ENCODE measurements at regions not wholly inside any gene's neighbourhood (a gene's known extent, or its start where the extent isn't known, plus 50 kb on each side); places are given as distances from the start of the nearest gene placed in this dataset.

GRCh38 chr5:15255576-15255975 is 244.4 kb upstream of the FBXL7 start:
- no peaks in the 10 kb centered on the region for H3K4me1 Mint-ChIP-seq (ENCODE audit: low read depth)
- H3K27me3 Mint-ChIP-seq, result no peaks in the 10 kb centered on the region
- H3K36me3 Mint-ChIP-seq (ENCODE audit: low read depth), result no peaks in the 10 kb centered on the region
- no peak overlapping the region for H3K27ac Mint-ChIP-seq
- H3K4me3 Mint-ChIP-seq, result no peak overlapping the region
- intact Hi-C loops (cut with micrococcal nuclease), result no loop called here
- H3K9me3 Mint-ChIP-seq, result no peaks in the 10 kb centered on the region

- Mint-ChIP-seq H3K27me3 (no peaks in the 10 kb centered on the region), H3K36me3 (ENCODE audit: low read depth) (no peaks in the 10 kb centered on the region), H3K4me1 (ENCODE audit: low read depth) (no peaks in the 10 kb centered on the region), H3K9me3 (no peaks in the 10 kb centered on the region), H3K27ac (no peak overlapping the region), H3K4me3 (no peak overlapping the region)
- intact Hi-C loops (cut with micrococcal nuclease), result no loop called here
These were observed 245.4 kb upstream of the FBXL7 start for GRCh38 chr5:15254607-15255006.

DNA sequence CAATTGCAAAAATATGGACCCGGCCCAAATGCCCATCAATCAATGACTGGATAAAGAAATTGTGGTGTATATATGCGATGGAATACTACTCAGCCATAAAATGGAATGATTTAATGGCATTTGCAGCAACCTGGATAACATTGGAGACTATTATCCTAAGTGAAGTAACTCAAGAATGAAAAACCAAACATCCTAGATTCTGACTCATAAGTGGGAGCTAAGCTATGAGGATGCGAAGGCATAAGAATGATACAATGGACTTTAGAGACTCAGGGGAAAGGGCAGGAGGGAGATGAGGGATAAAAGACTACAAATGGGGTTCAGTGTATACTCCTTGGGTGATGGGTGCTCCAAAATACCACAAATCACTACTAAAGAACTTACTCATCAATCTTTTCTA is 247.6 kb upstream of the FBXL7 start:
- H3K9me3 Mint-ChIP-seq, result peaks cover 5% of the 10 kb centered on the region

DNA sequence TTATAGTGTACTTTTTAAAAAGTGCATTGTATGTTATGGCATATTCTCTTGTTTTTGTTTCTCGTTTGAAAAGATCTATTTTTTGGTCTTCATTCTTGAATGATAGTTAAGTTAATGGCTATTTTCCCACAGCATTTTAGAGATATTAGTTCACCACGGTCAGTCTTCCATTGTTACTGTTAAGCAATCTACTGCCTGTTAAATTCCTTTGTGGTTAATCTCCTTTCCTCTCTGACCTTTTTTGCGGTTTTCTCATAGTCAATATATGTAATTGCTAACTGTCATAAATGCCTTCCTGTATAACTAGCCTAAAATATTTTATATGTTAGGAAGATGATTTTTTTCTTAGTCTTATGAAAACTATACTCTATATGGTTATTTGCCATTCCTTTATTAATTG is 250.8 kb upstream of the FBXL7 start:
- H3K27ac Mint-ChIP-seq, result no peak overlapping the region
- H3K4me1 Mint-ChIP-seq (ENCODE audit: low read depth), result no peaks in the 10 kb centered on the region
- H3K9me3 Mint-ChIP-seq, result peaks cover 21% of the 10 kb centered on the region
- no peaks in the 10 kb centered on the region for H3K27me3 Mint-ChIP-seq
- H3K36me3 Mint-ChIP-seq (ENCODE audit: low read depth), result no peaks in the 10 kb centered on the region
- intact Hi-C loops (cut with micrococcal nuclease), result no loop called here
- no peak overlapping the region for H3K4me3 Mint-ChIP-seq

More for the DNA sequence above, 247.6 kb upstream of the FBXL7 start:
- no peaks in the 10 kb centered on the region for H3K36me3 Mint-ChIP-seq (ENCODE audit: low read depth)
- no peak overlapping the region for H3K4me3 Mint-ChIP-seq
- intact Hi-C loops (cut with micrococcal nuclease), result no loop called here
- H3K27ac Mint-ChIP-seq, result no peak overlapping the region
- no peaks in the 10 kb centered on the region for H3K27me3 Mint-ChIP-seq
- no peaks in the 10 kb centered on the region for H3K4me1 Mint-ChIP-seq (ENCODE audit: low read depth)

DNA sequence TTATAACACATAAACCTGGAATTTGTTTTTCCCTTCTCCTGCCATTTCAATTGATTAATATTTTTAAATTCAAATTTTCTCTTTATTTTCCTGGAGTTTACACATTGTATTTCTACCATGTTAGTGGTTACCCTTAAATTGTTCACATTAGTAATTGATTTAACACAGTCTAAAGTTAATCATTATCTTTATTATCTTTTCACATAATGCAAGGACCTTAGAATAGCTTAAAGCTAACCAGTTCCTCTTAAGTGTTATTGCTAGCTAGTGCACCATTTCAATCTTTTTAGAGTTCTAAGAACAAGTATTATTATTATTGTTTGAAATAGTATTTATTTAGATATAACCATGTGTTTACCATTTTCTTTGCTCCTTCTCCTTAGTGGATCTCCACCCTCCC is 251.2 kb upstream of the FBXL7 start:
- no peaks in the 10 kb centered on the region for H3K4me1 Mint-ChIP-seq (ENCODE audit: low read depth)
- H3K4me3 Mint-ChIP-seq, result no peak overlapping the region
- no peaks in the 10 kb centered on the region for H3K36me3 Mint-ChIP-seq (ENCODE audit: low read depth)
- no peak overlapping the region for H3K27ac Mint-ChIP-seq
- H3K27me3 Mint-ChIP-seq, result no peaks in the 10 kb centered on the region
- intact Hi-C loops (cut with micrococcal nuclease), result no loop called here
- peaks cover 21% of the 10 kb centered on the region for H3K9me3 Mint-ChIP-seq

DNA sequence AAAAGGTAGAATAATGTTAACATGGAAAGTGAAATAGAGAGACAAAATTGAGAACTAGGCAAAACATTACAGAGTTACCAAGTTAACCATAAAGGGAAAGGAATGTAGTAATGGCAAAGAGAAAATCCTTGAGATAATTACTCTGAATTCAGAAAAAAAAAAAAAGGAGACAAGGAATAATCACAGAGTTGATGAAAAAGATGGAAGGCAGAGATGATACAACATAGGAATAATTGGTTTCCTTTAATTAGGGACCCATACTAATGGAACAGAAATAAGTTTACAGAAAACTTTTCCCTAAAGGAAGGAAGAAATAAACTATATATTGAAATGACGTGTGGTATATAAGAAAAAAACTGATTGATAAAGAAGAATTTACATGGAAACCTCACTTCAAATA is 254.1 kb upstream of the FBXL7 start:
- intact Hi-C loops (cut with micrococcal nuclease), result no loop called here
- Mint-ChIP-seq H3K4me3 (no peak overlapping the region), H3K27ac (no peak overlapping the region), H3K4me1 (ENCODE audit: low read depth) (no peaks in the 10 kb centered on the region), H3K9me3 (peaks cover 21% of the 10 kb centered on the region), H3K27me3 (no peaks in the 10 kb centered on the region), H3K36me3 (ENCODE audit: low read depth) (no peaks in the 10 kb centered on the region)

DNA sequence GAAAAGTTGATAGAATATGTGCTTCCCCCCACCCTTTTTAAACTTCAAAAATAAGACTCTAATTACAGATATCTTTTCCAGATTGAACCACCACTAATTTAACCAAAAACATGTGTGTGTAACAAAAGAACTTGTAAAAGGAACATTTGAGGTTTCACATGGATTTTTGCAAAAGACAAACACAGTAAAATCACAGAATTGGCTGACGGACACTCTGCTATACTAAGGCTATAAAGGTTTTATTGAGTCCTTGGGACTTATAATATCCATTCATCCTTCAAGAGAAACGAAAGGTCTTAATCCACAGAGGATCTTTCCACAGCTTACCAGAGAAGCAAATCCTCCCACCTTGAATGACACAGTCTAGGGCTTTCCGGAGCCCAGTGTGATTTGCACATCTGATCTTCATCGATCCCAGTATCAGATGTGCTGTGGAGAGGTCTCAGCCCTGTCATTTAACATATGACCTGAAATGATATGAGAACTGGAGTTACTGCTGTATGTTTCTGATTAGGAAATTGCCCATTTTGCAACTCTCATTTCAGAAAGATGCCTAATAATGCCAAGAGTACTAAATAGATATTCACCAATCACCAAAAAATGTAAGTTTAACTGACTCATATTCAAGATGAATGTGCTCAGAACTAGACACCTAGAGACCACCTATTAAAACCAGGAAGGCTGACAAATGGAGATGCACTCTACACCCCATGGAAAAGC is 256.5 kb upstream of the FBXL7 start:
- Mint-ChIP-seq H3K36me3 (ENCODE audit: low read depth) (no peaks in the 10 kb centered on the region), H3K4me1 (ENCODE audit: low read depth) (no peaks in the 10 kb centered on the region), H3K27ac (no peak overlapping the region), H3K9me3 (peaks cover 42% of the 10 kb centered on the region), H3K4me3 (no peak overlapping the region), H3K27me3 (no peaks in the 10 kb centered on the region)
- intact Hi-C loops (cut with micrococcal nuclease), result no loop called here

DNA sequence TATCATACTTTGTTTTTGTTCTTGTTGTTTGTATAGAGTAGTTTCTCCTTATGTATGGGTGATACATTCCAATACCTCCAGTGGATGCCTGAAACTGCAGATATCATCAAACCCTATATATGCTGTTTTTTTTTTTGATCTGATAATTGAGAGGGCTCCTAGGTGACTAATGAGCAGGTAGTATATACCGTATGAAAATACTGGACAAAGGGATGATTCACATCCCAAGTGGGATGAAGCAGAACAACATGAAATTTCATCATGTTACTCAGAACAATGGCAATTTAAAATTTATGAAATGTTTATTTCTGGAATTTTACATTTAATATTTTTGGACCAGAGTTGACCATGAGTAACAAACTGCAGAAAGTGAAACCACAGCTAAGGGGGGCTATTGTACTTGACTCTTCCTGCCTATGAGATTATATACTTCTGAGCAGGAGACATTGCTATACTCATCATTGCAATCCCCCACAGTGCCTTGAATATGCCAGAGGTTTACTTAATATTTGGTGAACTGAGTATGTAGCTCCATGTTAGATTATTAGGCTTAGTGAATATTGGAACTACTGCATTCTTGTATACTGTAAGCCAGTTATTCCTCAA is 258.7 kb upstream of the FBXL7 start:
- Mint-ChIP-seq H3K36me3 (ENCODE audit: low read depth) (no peaks in the 10 kb centered on the region), H3K9me3 (peaks cover 48% of the 10 kb centered on the region), H3K27ac (no peak overlapping the region), H3K4me3 (no peak overlapping the region), H3K27me3 (no peaks in the 10 kb centered on the region), H3K4me1 (ENCODE audit: low read depth) (no peaks in the 10 kb centered on the region)
- intact Hi-C loops (cut with micrococcal nuclease), result no loop called here

- H3K27ac Mint-ChIP-seq, result no peak overlapping the region
- H3K9me3 Mint-ChIP-seq, result peaks cover 33% of the 10 kb centered on the region
- no peak overlapping the region for H3K4me3 Mint-ChIP-seq
- no peaks in the 10 kb centered on the region for H3K27me3 Mint-ChIP-seq
- H3K36me3 Mint-ChIP-seq (ENCODE audit: low read depth), result no peaks in the 10 kb centered on the region
- no peaks in the 10 kb centered on the region for H3K4me1 Mint-ChIP-seq (ENCODE audit: low read depth)
- intact Hi-C loops (cut with micrococcal nuclease), result no loop called here
These were observed 262.0 kb upstream of the FBXL7 start for GRCh38 chr5:15238006-15238405.

GRCh38 chr5:15236911-15237508 is 263.0 kb upstream of the FBXL7 start:
- H3K4me1 Mint-ChIP-seq (ENCODE audit: low read depth), result no peaks in the 10 kb centered on the region
- peaks cover 33% of the 10 kb centered on the region for H3K9me3 Mint-ChIP-seq
- H3K36me3 Mint-ChIP-seq (ENCODE audit: low read depth), result no peaks in the 10 kb centered on the region
- H3K27ac Mint-ChIP-seq, result no peak overlapping the region
- no peak overlapping the region for H3K4me3 Mint-ChIP-seq
- no peaks in the 10 kb centered on the region for H3K27me3 Mint-ChIP-seq
- intact Hi-C loops (cut with micrococcal nuclease), result no loop called here

DNA sequence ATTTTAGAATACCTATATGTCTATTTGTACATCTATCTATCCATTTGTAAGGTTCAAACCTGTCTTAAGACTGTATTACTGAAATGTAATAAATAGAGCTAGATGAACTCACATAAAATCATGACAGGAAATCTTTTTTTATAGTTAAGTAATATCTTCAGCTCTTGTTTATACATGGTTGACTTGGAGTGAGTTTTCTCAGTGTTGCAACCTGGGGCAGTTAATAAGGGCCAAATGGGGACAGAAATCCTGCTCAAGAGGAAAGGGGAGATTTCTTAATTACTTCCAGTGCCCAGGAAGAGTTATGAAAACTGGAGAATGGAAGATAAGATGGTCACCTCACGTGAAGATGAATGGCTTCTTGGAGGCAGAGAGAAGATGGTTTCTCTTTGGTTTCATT is 265.1 kb upstream of the FBXL7 start:
- Mint-ChIP-seq H3K36me3 (ENCODE audit: low read depth) (no peaks in the 10 kb centered on the region), H3K27ac (no peak overlapping the region), H3K4me3 (no peak overlapping the region), H3K9me3 (peaks cover 38% of the 10 kb centered on the region), H3K4me1 (ENCODE audit: low read depth) (no peaks in the 10 kb centered on the region), H3K27me3 (no peaks in the 10 kb centered on the region)
- intact Hi-C loops (cut with micrococcal nuclease), result no loop called here

DNA sequence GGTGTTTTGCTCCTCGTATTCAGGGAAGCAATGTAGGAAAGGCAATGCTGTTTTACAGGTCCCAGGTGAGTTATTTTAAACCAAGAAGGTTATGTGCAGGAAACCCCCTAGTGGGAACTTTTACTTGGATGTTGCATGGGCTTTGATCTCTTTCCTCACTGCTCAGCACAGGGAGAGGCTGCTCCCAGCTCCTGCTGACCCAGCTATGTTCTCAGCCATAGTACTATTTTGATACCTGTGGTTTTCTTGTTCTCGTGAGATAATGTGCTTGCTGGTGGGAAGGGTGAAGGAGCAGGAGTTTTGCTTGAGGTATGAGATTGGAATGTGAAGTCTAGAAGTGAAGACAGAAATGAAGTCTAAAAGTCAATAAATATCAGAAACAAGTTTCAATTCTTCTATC is 265.6 kb upstream of the FBXL7 start:
- no peaks in the 10 kb centered on the region for H3K4me1 Mint-ChIP-seq (ENCODE audit: low read depth)
- intact Hi-C loops (cut with micrococcal nuclease), result no loop called here
- H3K36me3 Mint-ChIP-seq (ENCODE audit: low read depth), result no peaks in the 10 kb centered on the region
- no peaks in the 10 kb centered on the region for H3K27me3 Mint-ChIP-seq
- H3K9me3 Mint-ChIP-seq, result peaks cover 33% of the 10 kb centered on the region
- no peak overlapping the region for H3K4me3 Mint-ChIP-seq
- no peak overlapping the region for H3K27ac Mint-ChIP-seq

GRCh38 chr5:15233566-15233965 is 266.4 kb upstream of the FBXL7 start:
- intact Hi-C loops (cut with micrococcal nuclease), result no loop called here
- Mint-ChIP-seq H3K4me3 (no peak overlapping the region), H3K27me3 (no peaks in the 10 kb centered on the region), H3K36me3 (ENCODE audit: low read depth) (no peaks in the 10 kb centered on the region), H3K9me3 (peaks cover 28% of the 10 kb centered on the region), H3K4me1 (ENCODE audit: low read depth) (no peaks in the 10 kb centered on the region), H3K27ac (no peak overlapping the region)

DNA sequence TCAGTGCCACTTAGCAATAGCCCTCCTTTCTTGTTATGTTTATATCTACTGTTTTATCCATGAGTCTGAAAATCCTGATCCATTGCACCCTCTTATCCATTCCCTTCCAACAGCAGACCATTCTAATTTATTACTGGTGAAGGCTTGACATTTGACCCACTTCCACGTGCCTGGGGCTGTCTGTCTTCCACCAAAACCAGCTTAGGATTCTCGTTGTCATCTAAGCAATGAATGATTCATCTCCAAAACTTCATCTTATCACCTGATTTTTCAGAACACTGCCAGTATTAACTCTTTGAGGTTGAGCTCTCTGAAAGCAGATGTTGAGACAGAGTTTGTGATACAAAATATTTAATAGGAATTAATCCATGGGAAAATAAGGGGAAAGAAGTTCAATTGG is 277.8 kb upstream of the FBXL7 start:
- H3K9me3 Mint-ChIP-seq, result peaks cover 21% of the 10 kb centered on the region
- no peaks in the 10 kb centered on the region for H3K4me1 Mint-ChIP-seq (ENCODE audit: low read depth)
- intact Hi-C loops (cut with micrococcal nuclease), result no loop called here
- no peaks in the 10 kb centered on the region for H3K36me3 Mint-ChIP-seq (ENCODE audit: low read depth)
- H3K27ac Mint-ChIP-seq, result no peak overlapping the region
- H3K4me3 Mint-ChIP-seq, result no peak overlapping the region
- no peaks in the 10 kb centered on the region for H3K27me3 Mint-ChIP-seq
